Thoracic aorta (tissue), 2 donors: ENCODE measurements at regions not wholly inside any gene's neighbourhood (a gene's known extent, or its start where the extent isn't known, plus 50 kb on each side); places are given as distances from the start of the nearest gene placed in this dataset.

Experiments used
- ATAC-seq: fragments of 150-250 bp; one replicate; pipeline ENCODE4 v1.8.0; 2017; ENCODE audit warnings: low read depth; ENCODE audit not compliant: insufficient number of reproducible peaks, low FRiP score
- DNase-seq: peaks from one replicate; pipeline ENCODE4 v3.0.0-alpha.2; 2020; ENCODE audit warnings: low spot score
- H3K27ac ChIP-seq, 2 donors: fragments of 200-600 bp; sonication (generic); 1 replicate in 1 of 2; 2 replicates in 1 of 2; pipeline ENCODE4 v1.5.1; 2016; ENCODE audit warnings: mild to moderate bottlenecking in 2 of 2, moderate library complexity in 2 of 2
- H3K27me3 ChIP-seq: fragments of 200-600 bp; sonication (generic); replicated peaks from 2 replicates; pipeline ENCODE4 v1.6.0; 2016; ENCODE audit warnings: mild to moderate bottlenecking; ENCODE audit not compliant: insufficient read depth
- H3K36me3 ChIP-seq: fragments of 200-600 bp; sonication (generic); one replicate; pipeline ENCODE4 v1.5.1; 2016
- H3K4me1 ChIP-seq, 2 donors: fragments of 200-600 bp; sonication (generic); 1 replicate in 1 of 2; 2 replicates in 1 of 2; pipeline versions ENCODE4 v1.5.1 to v1.6.0; 2016; ENCODE audit warnings: low read depth in 2 of 2, mild to moderate bottlenecking in 1 of 2; ENCODE audit not compliant: control insufficient read depth in 1 of 2
- H3K4me3 ChIP-seq: fragments of 200-600 bp; sonication (generic); 2 replicates; pipeline ENCODE4 v1.5.1; 2016; ENCODE audit warnings: mild to moderate bottlenecking
- H3K9me3 ChIP-seq: fragments of 200-600 bp; sonication (generic); 2 replicates; pipeline ENCODE4 v1.5.1; 2016
- CTCF ChIP-seq: fragments of 200-600 bp; sonication (generic); IDR thresholded peaks from one replicate; pipeline ENCODE4 v1.5.1; 2019; ENCODE audit warnings: antibody characterized with exemption

DNA sequence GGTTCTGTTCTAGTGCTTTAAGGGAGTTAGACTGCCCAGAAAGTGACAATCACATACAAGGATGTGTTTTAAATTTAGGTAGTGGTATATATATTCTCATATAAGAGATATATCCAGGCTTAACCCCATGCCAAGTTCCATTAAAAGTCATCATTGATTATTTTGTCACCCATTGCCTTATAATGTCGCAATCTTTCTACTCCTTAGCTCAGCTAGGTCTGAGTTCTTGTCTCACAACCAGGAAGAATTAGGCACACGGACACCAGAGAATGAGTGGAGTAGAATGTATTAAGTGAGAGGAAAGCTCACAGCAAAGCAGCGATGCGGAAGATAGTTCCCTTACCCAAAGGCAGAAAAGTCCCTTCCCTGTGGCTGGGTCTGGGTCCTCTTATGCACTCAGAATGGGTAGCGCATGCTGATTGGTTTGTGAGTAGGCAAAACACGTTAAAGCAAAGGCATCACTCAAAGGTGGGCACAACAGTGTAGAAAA lies 197.2 kb upstream of the AHR start:
- TF ChIP-seq CTCF: no peak
- no peak for ATAC-seq
- peaks cover 9 to 36% of the 10 kb centered on the region in 2 donors for H3K4me1 ChIP-seq

GRCh38 chr7:17103170-17103569 lies 195.3 kb upstream of the AHR start:
- H3K27me3 ChIP-seq: no peaks in the 10 kb centered on the region
- H3K4me3 ChIP-seq: no peak overlapping the region
- H3K36me3 ChIP-seq: no peaks in the 10 kb centered on the region
- H3K27ac ChIP-seq: no peak overlapping the region
- no peak for DNase-seq
- H3K9me3 ChIP-seq: no peaks in the 10 kb centered on the region
- peaks cover 9 to 26% of the 10 kb centered on the region in 2 donors for H3K4me1 ChIP-seq
- TF ChIP-seq CTCF: no peak
- no peak for ATAC-seq

More for the DNA sequence above, 197.2 kb upstream of the AHR start:
- no peak for DNase-seq
- Histone ChIP-seq H3K4me3 (no peak overlapping the region), H3K27me3 (no peaks in the 10 kb centered on the region), H3K27ac (no peak overlapping the region), H3K9me3 (no peaks in the 10 kb centered on the region), H3K36me3 (no peaks in the 10 kb centered on the region)

- Histone ChIP-seq H3K9me3 (no peaks in the 10 kb centered on the region), H3K4me1 (peaks cover 6 to 24% of the 10 kb centered on the region in 2 donors), H3K27me3 (no peaks in the 10 kb centered on the region), H3K27ac (peak overlapping the region in 1 of 2 donors; percentile 22), H3K4me3 (no peak overlapping the region), H3K36me3 (no peaks in the 10 kb centered on the region)
- TF ChIP-seq CTCF: no peak
- no peak for ATAC-seq
- DNase-seq: no peak
Observed at GRCh38 chr7:17103984-17104383, 194.5 kb upstream of the AHR start.

- Histone ChIP-seq H3K9me3 (no peaks in the 10 kb centered on the region), H3K36me3 (no peaks in the 10 kb centered on the region), H3K27me3 (no peaks in the 10 kb centered on the region), H3K4me3 (no peak overlapping the region), H3K4me1 (peaks cover 6 to 20% of the 10 kb centered on the region in 2 donors), H3K27ac (peak overlapping the region in 1 of 2 donors; percentile 22)
- ATAC-seq: no peak
- no peak for DNase-seq
- no peak for TF ChIP-seq CTCF
Observed at GRCh38 chr7:17104419-17104818, 194.0 kb upstream of the AHR start.

DNA sequence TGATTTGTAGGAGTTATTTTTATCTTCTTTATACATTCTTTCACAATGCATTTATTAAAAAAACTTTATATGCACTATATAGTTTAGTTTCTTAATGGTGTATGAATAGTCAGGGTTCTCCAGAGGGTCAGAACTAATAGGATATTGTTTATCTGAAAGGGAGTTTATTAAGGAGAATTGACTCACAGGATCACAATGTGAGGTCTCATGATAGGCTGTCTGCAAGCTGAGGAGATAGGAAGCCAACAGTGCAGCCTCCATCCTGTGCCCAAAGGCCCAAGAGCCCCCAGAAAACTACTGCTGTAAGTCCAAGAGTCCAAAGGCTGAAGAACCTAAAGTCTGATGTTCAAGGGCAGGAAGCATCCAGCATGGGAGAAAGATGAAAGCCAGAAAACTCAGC lies 192.8 kb upstream of the AHR start:
- no peak for DNase-seq
- no peak for TF ChIP-seq CTCF
- no peak overlapping the region for H3K4me3 ChIP-seq
- H3K27me3 ChIP-seq: no peaks in the 10 kb centered on the region
- no peak overlapping the region for H3K27ac ChIP-seq
- H3K36me3 ChIP-seq: no peaks in the 10 kb centered on the region
- peaks cover 6 to 19% of the 10 kb centered on the region in 2 donors for H3K4me1 ChIP-seq
- no peaks in the 10 kb centered on the region for H3K9me3 ChIP-seq
- ATAC-seq: no peak
